ENCODE measurements at regions not wholly inside any gene's neighbourhood (a gene's known extent, or its start where the extent isn't known, plus 50 kb on each side); places are given as distances from the start of the nearest gene placed in this dataset.
A peak's percentile ranks its signal among the peaks of the same experiment; 100 is the strongest.

DNA sequence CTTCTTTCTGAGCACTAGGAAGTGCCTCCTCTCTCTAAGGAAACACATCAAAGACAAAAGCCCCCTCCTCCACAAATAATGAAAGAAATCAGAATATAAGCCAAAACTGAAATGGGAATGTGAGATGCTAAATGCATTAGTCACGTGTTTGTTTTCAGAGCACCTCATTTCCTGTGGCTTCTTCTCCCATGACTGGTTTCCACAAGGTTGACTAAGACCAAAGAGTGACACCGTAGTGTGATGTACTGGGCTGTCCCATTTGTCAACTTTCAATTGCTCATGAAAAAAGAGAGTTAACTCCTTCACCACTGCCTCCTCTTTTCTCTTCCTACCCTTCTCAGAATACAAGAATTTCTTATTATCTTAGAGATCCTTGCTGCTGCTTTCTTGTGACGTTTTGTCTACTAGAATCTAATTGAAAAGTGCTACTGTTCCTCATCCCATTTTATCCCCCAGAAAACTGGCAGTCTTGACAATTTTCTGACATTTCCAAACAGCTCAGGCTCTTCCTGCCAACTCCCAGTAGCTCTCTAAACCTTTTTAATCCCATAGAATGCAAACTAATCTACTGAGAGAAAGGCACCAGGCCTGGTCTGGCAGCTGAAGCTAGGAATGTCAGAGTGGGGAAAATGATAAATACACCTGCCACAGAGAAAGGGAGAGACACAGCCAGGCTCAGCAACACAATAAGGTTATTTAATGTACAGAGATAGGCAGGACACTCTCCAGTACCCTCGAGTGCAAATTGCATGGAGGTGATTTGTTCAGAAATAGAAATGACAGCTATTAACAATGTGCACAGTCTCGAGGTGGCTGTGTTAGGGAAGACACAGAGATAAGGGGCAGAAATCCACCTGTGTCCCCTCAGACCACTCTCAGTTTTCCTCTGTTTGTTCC lies 671.7 kb upstream of the NRSN1 start:
- Histone ChIP-seq H2AK5ac (ENCODE audit: low read length, severe bottlenecking) (no peak overlapping the region), H3K4me1 (ENCODE audit: control insufficient read depth, insufficient read depth, low read depth, low read length) (no peaks in the 10 kb centered on the region), H3K36me3 (ENCODE audit: control insufficient read depth in 1 of 2, insufficient read depth in 2 of 2, low read depth in 1 of 2, low read length in 2 of 2) (no peaks in the 10 kb centered on the region), H2AFZ (ENCODE audit: low read depth, low read length) (no peak overlapping the region), H3K27ac (ENCODE audit: low read length, poor library complexity, severe bottlenecking) (no peak overlapping the region), H3K4ac (ENCODE audit: low read depth in 1 of 2, low read length in 2 of 2) (no peak overlapping the region), H2BK15ac (ENCODE audit: low read depth, poor library complexity, severe bottlenecking) (no peak overlapping the region), H3K4me3 (ENCODE audit: insufficient read depth in 1 of 2, low read depth in 1 of 2, low read length in 2 of 2) (no peak overlapping the region), H3K4me2 (ENCODE audit: low read length, poor library complexity, severe bottlenecking) (no peak overlapping the region), H3K79me1 (replicated peaks; ENCODE audit: low read length, poor library complexity, severe bottlenecking) (no peaks in the 10 kb centered on the region), H2BK120ac (ENCODE audit: low read depth, low read length) (no peak overlapping the region), H3K14ac (ENCODE audit: low read length in 2 of 2) (no peak overlapping the region), H2BK5ac (ENCODE audit: low read depth, low read length, poor library complexity, severe bottlenecking) (no peak overlapping the region), H3K9ac (ENCODE audit: low read length) (no peak overlapping the region), H4K91ac (ENCODE audit: low read length) (no peak overlapping the region), H4K8ac (ENCODE audit: low read length) (no peak overlapping the region), H3K27me3 (ENCODE audit: control insufficient read depth in 1 of 2, insufficient read depth in 1 of 2, low read length in 2 of 2) (no peaks in the 10 kb centered on the region), H2BK12ac (ENCODE audit: low read length in 2 of 2) (no peak overlapping the region), H3K23ac (ENCODE audit: low read length in 2 of 2) (no peak overlapping the region), H3K9me3 (ENCODE audit: control insufficient read depth, low read length) (no peaks in the 10 kb centered on the region), H3K18ac (ENCODE audit: low read depth in 1 of 2, low read length in 2 of 2) (no peak overlapping the region)
- DNase-seq = peak; percentile 9
- 54% methylated on average over 5 of the region's 5 CpGs for WGBS

- 100% methylated on average over 2 of the region's 2 CpGs for WGBS
- Histone ChIP-seq H3K4me1 (ENCODE audit: control insufficient read depth, insufficient read depth, low read depth, low read length) (no peaks in the 10 kb centered on the region), H4K8ac (ENCODE audit: low read length) (no peak overlapping the region), H2AFZ (ENCODE audit: low read depth, low read length) (no peak overlapping the region), H3K4me2 (ENCODE audit: low read length, poor library complexity, severe bottlenecking) (no peak overlapping the region), H2BK120ac (ENCODE audit: low read depth, low read length) (no peak overlapping the region), H3K9me3 (ENCODE audit: control insufficient read depth, low read length) (peaks cover 4% of the 10 kb centered on the region), H4K91ac (ENCODE audit: low read length) (no peak overlapping the region), H3K18ac (ENCODE audit: low read depth in 1 of 2, low read length in 2 of 2) (no peak overlapping the region), H3K14ac (ENCODE audit: low read length in 2 of 2) (no peak overlapping the region), H2BK15ac (ENCODE audit: low read depth, poor library complexity, severe bottlenecking) (no peak overlapping the region), H2AK5ac (ENCODE audit: low read length, severe bottlenecking) (no peak overlapping the region), H3K4ac (ENCODE audit: low read depth in 1 of 2, low read length in 2 of 2) (no peak overlapping the region), H3K27me3 (ENCODE audit: control insufficient read depth in 1 of 2, insufficient read depth in 1 of 2, low read length in 2 of 2) (no peaks in the 10 kb centered on the region), H3K9ac (ENCODE audit: low read length) (no peak overlapping the region), H3K4me3 (ENCODE audit: insufficient read depth in 1 of 2, low read depth in 1 of 2, low read length in 2 of 2) (no peak overlapping the region), H3K36me3 (ENCODE audit: control insufficient read depth in 1 of 2, insufficient read depth in 2 of 2, low read depth in 1 of 2, low read length in 2 of 2) (no peaks in the 10 kb centered on the region), H2BK12ac (ENCODE audit: low read length in 2 of 2) (no peak overlapping the region), H3K23ac (ENCODE audit: low read length in 2 of 2) (no peak overlapping the region), H3K27ac (ENCODE audit: low read length, poor library complexity, severe bottlenecking) (no peak overlapping the region), H3K79me1 (replicated peaks; ENCODE audit: low read length, poor library complexity, severe bottlenecking) (no peaks in the 10 kb centered on the region), H2BK5ac (ENCODE audit: low read depth, low read length, poor library complexity, severe bottlenecking) (no peak overlapping the region)
- no peak for DNase-seq
These were observed 670.3 kb upstream of the NRSN1 start for GRCh38 chr6:23455754-23456153.

DNA sequence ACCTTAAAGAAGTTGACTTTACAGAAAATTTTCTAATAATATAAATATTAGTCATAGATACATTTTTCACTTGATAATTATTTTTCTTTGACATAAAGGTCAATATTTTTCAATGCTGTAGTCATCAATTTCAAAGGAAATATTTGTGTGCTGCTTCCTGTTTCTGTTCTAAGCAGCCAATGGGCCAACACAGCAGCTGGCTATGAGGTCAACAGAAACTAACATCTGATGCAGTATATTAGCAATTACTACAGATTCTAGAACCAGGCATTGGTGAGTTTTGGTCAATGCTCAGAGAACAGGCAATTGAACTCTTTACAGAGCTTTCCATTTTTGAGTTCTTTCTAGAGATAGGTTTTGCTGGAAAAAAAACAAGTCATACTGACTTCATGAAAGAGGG lies 669.6 kb upstream of the NRSN1 start:
- no peaks in the 10 kb centered on the region for H3K4me1 ChIP-seq (ENCODE audit: control insufficient read depth, insufficient read depth, low read depth, low read length)
- no peak overlapping the region for H3K9ac ChIP-seq (ENCODE audit: low read length)
- no peak overlapping the region for H2AFZ ChIP-seq (ENCODE audit: low read depth, low read length)
- H2BK15ac ChIP-seq (ENCODE audit: low read depth, poor library complexity, severe bottlenecking) = no peak overlapping the region
- no peak overlapping the region for H3K4me3 ChIP-seq (ENCODE audit: insufficient read depth in 1 of 2, low read depth in 1 of 2, low read length in 2 of 2)
- no peaks in the 10 kb centered on the region for H3K36me3 ChIP-seq (ENCODE audit: control insufficient read depth in 1 of 2, insufficient read depth in 2 of 2, low read depth in 1 of 2, low read length in 2 of 2)
- no peak overlapping the region for H3K27ac ChIP-seq (ENCODE audit: low read length, poor library complexity, severe bottlenecking)
- H3K4me2 ChIP-seq (ENCODE audit: low read length, poor library complexity, severe bottlenecking) = no peak overlapping the region
- no peak overlapping the region for H3K18ac ChIP-seq (ENCODE audit: low read depth in 1 of 2, low read length in 2 of 2)
- no peak overlapping the region for H2BK5ac ChIP-seq (ENCODE audit: low read depth, low read length, poor library complexity, severe bottlenecking)
- H3K27me3 ChIP-seq (ENCODE audit: control insufficient read depth in 1 of 2, insufficient read depth in 1 of 2, low read length in 2 of 2) = no peaks in the 10 kb centered on the region
- no peak overlapping the region for H2AK5ac ChIP-seq (ENCODE audit: low read length, severe bottlenecking)
- no peak overlapping the region for H3K14ac ChIP-seq (ENCODE audit: low read length in 2 of 2)
- no peak overlapping the region for H3K23ac ChIP-seq (ENCODE audit: low read length in 2 of 2)
- H2BK12ac ChIP-seq (ENCODE audit: low read length in 2 of 2) = no peak overlapping the region
- no peak overlapping the region for H4K91ac ChIP-seq (ENCODE audit: low read length)
- H3K4ac ChIP-seq (ENCODE audit: low read depth in 1 of 2, low read length in 2 of 2) = no peak overlapping the region
- H3K9me3 ChIP-seq (ENCODE audit: control insufficient read depth, low read length) = peaks cover 4% of the 10 kb centered on the region
- no peaks in the 10 kb centered on the region for H3K79me1 ChIP-seq (replicated peaks; ENCODE audit: low read length, poor library complexity, severe bottlenecking)
- no peak for DNase-seq
- no peak overlapping the region for H2BK120ac ChIP-seq (ENCODE audit: low read depth, low read length)
- H4K8ac ChIP-seq (ENCODE audit: low read length) = no peak overlapping the region

GRCh38 chr6:23457321-23457720 lies 668.7 kb upstream of the NRSN1 start:
- H3K4me2 ChIP-seq (ENCODE audit: low read length, poor library complexity, severe bottlenecking) = no peak overlapping the region
- H2BK12ac ChIP-seq (ENCODE audit: low read length in 2 of 2) = no peak overlapping the region
- DNase-seq = no peak
- no peak overlapping the region for H3K27ac ChIP-seq (ENCODE audit: low read length, poor library complexity, severe bottlenecking)
- H2BK5ac ChIP-seq (ENCODE audit: low read depth, low read length, poor library complexity, severe bottlenecking) = no peak overlapping the region
- no peak overlapping the region for H2AK5ac ChIP-seq (ENCODE audit: low read length, severe bottlenecking)
- no peaks in the 10 kb centered on the region for H3K27me3 ChIP-seq (ENCODE audit: control insufficient read depth in 1 of 2, insufficient read depth in 1 of 2, low read length in 2 of 2)
- no peaks in the 10 kb centered on the region for H3K79me1 ChIP-seq (replicated peaks; ENCODE audit: low read length, poor library complexity, severe bottlenecking)
- H3K36me3 ChIP-seq (ENCODE audit: control insufficient read depth in 1 of 2, insufficient read depth in 2 of 2, low read depth in 1 of 2, low read length in 2 of 2) = no peaks in the 10 kb centered on the region
- H3K9me3 ChIP-seq (ENCODE audit: control insufficient read depth, low read length) = peaks cover 4% of the 10 kb centered on the region
- H4K91ac ChIP-seq (ENCODE audit: low read length) = no peak overlapping the region
- no peak overlapping the region for H3K14ac ChIP-seq (ENCODE audit: low read length in 2 of 2)
- no peaks in the 10 kb centered on the region for H3K4me1 ChIP-seq (ENCODE audit: control insufficient read depth, insufficient read depth, low read depth, low read length)
- WGBS = 83% methylated on average over 1 of the region's 2 CpGs
- no peak overlapping the region for H3K23ac ChIP-seq (ENCODE audit: low read length in 2 of 2)
- H2BK15ac ChIP-seq (ENCODE audit: low read depth, poor library complexity, severe bottlenecking) = no peak overlapping the region
- no peak overlapping the region for H3K18ac ChIP-seq (ENCODE audit: low read depth in 1 of 2, low read length in 2 of 2)
- H4K8ac ChIP-seq (ENCODE audit: low read length) = no peak overlapping the region
- H2AFZ ChIP-seq (ENCODE audit: low read depth, low read length) = no peak overlapping the region
- H3K9ac ChIP-seq (ENCODE audit: low read length) = no peak overlapping the region
- H3K4ac ChIP-seq (ENCODE audit: low read depth in 1 of 2, low read length in 2 of 2) = no peak overlapping the region
- no peak overlapping the region for H3K4me3 ChIP-seq (ENCODE audit: insufficient read depth in 1 of 2, low read depth in 1 of 2, low read length in 2 of 2)
- no peak overlapping the region for H2BK120ac ChIP-seq (ENCODE audit: low read depth, low read length)
